ENCODE measurements at regions not wholly inside any gene's neighbourhood (a gene's known extent, or its start where the extent isn't known, plus 50 kb on each side); places are given as distances from the start of the nearest gene placed in this dataset.

DNA sequence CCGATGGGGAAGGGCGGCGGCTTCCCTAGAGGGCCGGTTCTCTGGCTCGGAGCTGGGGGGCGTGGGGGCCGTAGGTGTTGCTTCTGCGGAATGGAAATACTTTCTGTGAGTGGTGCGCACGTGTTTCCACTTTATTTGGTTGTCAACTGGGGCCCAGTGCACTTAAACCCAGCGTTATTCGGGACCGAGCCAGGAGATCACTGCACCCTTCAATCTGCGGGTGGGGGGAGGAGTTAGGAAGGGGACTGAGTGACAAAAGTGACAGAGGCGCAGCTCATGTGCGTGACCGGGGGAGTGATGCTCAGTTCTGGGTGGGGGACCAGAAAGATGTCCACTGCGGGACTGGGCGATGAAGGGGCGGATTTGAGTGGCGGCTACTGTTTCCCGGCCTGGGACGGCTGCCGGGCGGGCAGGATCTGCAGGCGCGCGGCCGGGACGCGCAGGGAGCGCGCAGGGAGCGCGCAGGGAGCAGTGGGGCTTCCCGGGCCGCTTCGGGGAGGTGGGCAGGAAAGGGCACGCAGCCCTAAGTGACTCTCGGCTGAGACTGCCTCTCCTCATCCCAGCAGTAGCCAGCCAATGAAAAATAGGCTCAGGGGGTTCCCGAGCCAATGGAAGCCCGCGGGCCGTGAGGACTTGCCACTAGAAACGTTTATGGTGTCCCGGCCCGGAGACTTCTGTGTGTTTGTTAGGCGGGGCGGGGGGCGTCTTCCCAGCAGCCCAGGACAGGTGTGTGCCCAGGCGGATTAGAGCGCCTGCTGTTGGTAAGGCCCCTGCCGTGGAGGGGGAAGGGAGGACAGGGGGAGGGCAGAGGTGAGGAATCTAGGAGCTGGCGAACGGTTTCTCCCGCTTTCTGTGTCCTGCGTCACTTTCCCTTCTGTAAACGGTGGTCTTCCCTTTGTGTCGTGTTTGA, 54.3 kb upstream of the KDM7A start:
- peak; percentile 89 for DNase-seq

DNA sequence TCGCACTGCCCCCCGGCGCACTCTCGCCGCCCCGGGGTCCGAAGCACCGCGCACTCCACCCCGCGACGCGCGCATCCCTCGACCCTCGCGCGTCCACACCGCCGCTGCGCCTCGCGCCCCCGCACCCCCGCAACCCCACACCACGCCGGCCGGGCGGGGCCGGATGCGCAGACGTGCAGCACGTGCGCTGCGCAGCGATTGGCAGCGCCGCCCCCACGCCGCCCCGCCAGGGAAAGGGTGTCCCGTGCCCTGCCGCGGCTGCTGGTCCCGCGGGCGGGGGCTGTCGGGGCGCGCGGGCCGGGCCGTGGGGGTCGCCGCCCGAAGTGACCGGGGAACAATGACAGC, 53.7 kb upstream of the KDM7A start:
- H3K27ac ChIP-seq = peak overlapping the region; percentile 87 to 97 (median 94)
- H3K9me3 ChIP-seq = no peaks in the 10 kb centered on the region
- 0 to 2% (median 1%) methylated on average over 17 to 57 of the region's 57 CpGs for WGBS, 5 donors
- peaks cover 14 to 72% (median 46%) of the 10 kb centered on the region in 6 donors for H3K4me1 ChIP-seq
- H3K36me3 ChIP-seq = no peaks in the 10 kb centered on the region
- peak; percentile 97 for DNase-seq
- intact Hi-C loops (cut with DNase I; ENCODE audit: low total_unique reads) = loop anchor here (5.0 kb wide), 1 partner anchor 53 kb away; the partner anchor contains the start of gene KDM7A
- peaks cover 0 to 11% (median 0%) of the 10 kb centered on the region in 7 donors for H3K27me3 ChIP-seq (replicated peaks in 1 of 7)
- TF ChIP-seq POLR2AphosphoS5 (IDR thresholded peaks at IDR 0.05) = peak; percentile 77 to 86 (median 85)
- no peak for TF ChIP-seq POLR2A (IDR thresholded peaks at IDR 0.05)
- peak overlapping the region; percentile 42 to 83 (median 57) for H3K4me3 ChIP-seq

More for the DNA sequence above, 54.3 kb upstream of the KDM7A start:
- TF ChIP-seq POLR2AphosphoS5 (IDR thresholded peaks at IDR 0.05) (peak in 2 of 3 donors; percentile 32 to 37), CTCF (IDR thresholded peaks at IDR 0.05 in 8 of 11, conservative IDR thresholded peaks at IDR 0.05 in 3 of 11) (no peak)
- intact Hi-C loops (cut with DNase I; ENCODE audit: low total_unique reads) = loop anchor here (5.0 kb wide), 1 partner anchor 54 kb away; the partner anchor contains the start of gene KDM7A
- peak overlapping the region; percentile 42 to 83 (median 57) for H3K4me3 ChIP-seq
- H3K4me1 ChIP-seq = peaks cover 14 to 65% (median 46%) of the 10 kb centered on the region in 6 donors
- 2 to 3% (median 3%) methylated on average over 47 to 59 of the region's 59 CpGs for WGBS, 5 donors
- peaks cover 0 to 11% (median 0%) of the 10 kb centered on the region in 7 donors for H3K27me3 ChIP-seq (replicated peaks in 1 of 7)
- no peaks in the 10 kb centered on the region for H3K36me3 ChIP-seq
- H3K9me3 ChIP-seq = no peaks in the 10 kb centered on the region
- H3K27ac ChIP-seq = peak overlapping the region; percentile 87 to 97 (median 94)

GRCh38 chr7:140229591-140230515, 53.1 kb upstream of the KDM7A start:
- TF ChIP-seq POLR2AphosphoS5 (IDR thresholded peaks at IDR 0.05) = peak; percentile 67 to 86 (median 81)
- no peak for TF ChIP-seq CTCF (IDR thresholded peaks at IDR 0.05 in 8 of 11, conservative IDR thresholded peaks at IDR 0.05 in 3 of 11)
- peak in 2 of 3 donors; percentile 49 to 76 for TF ChIP-seq POLR2A (IDR thresholded peaks at IDR 0.05)
- Histone ChIP-seq H3K4me3 (peak overlapping the region; percentile 42 to 83 (median 57)), H3K36me3 (no peaks in the 10 kb centered on the region), H3K27me3 (replicated peaks in 1 of 7) (peaks cover 0 to 11% (median 0%) of the 10 kb centered on the region in 7 donors), H3K9me3 (no peaks in the 10 kb centered on the region), H3K27ac (peak overlapping the region; percentile 87 to 97 (median 94)), H3K4me1 (peaks cover 14 to 78% (median 46%) of the 10 kb centered on the region in 6 donors)
- WGBS, 5 donors = 4 to 6% (median 4%) methylated on average over 29 to 44 of the region's 44 CpGs
- intact Hi-C loops (cut with DNase I; ENCODE audit: low total_unique reads) = loop anchor here (5.0 kb wide), 1 partner anchor 53 kb away; the partner anchor contains the start of gene KDM7A
- DNase-seq = peak; percentile 93

GRCh38 chr7:140229101-140229525, 52.3 kb upstream of the KDM7A start:
- no peak for DNase-seq
- Histone ChIP-seq H3K36me3 (no peaks in the 10 kb centered on the region), H3K9me3 (no peaks in the 10 kb centered on the region), H3K4me3 (peak overlapping the region in 1 of 8 donors; percentile 83), H3K27ac (peak overlapping the region; percentile 87 to 97 (median 94)), H3K4me1 (peaks cover 15 to 83% (median 51%) of the 10 kb centered on the region in 6 donors), H3K27me3 (replicated peaks in 1 of 7) (peaks cover 0 to 11% (median 0%) of the 10 kb centered on the region in 7 donors)
- intact Hi-C loops (cut with DNase I; ENCODE audit: low total_unique reads) = no loop called here
- TF ChIP-seq POLR2A (IDR thresholded peaks at IDR 0.05) (no peak), POLR2AphosphoS5 (IDR thresholded peaks at IDR 0.05) (no peak), CTCF (IDR thresholded peaks at IDR 0.05 in 8 of 11, conservative IDR thresholded peaks at IDR 0.05 in 3 of 11) (no peak)
- 61 to 80% (median 75%) methylated on average over 10 of the region's 10 CpGs for WGBS, 5 donors
